Cardiac muscle cell (in vitro differentiated cells and primary cell): ENCODE measurements at regions not wholly inside any gene's neighbourhood (a gene's known extent, or its start where the extent isn't known, plus 50 kb on each side); places are given as distances from the start of the nearest gene placed in this dataset.
"Not testable (repeated sequence)": the region's sequence is repeated elsewhere in the genome, so short reads cannot be mapped to it uniquely, and the experiment has no call there.

ENCODE experiments used
- DNase-seq, 2 donors: peaks; one replicate each; pipeline versions ENCODE4 v3.0.0 to v3.0.0-alpha.2; 2010 to 2017; ENCODE audit warnings: low read depth in 1 of 2, low spot score in 1 of 2
- H3K27ac ChIP-seq: fragments of 200-600 bp; sonication (generic); 2 replicates; pipeline ENCODE4 v1.5.1; 2016
- H3K27me3 ChIP-seq: fragments of 200-600 bp; sonication (generic); 2 replicates; pipeline ENCODE4 v1.6.0; 2016; ENCODE audit warnings: control low read depth
- H3K36me3 ChIP-seq: fragments of 200-600 bp; sonication (generic); 2 replicates; pipeline ENCODE4 v1.5.1; 2016; ENCODE audit warnings: control low read depth
- H3K4me1 ChIP-seq: fragments of 200-600 bp; sonication (generic); 2 replicates; pipeline ENCODE4 v1.8.1; 2017; ENCODE audit warnings: low read depth, mild to moderate bottlenecking, mixed run types
- H3K4me3 ChIP-seq: fragments of 200-600 bp; sonication (generic); 2 replicates; pipeline ENCODE4 v1.5.1; 2016; ENCODE audit warnings: mild to moderate bottlenecking
- H3K9me3 ChIP-seq: fragments of 200-600 bp; sonication (generic); 2 replicates; pipeline ENCODE4 v1.5.1; 2017; ENCODE audit warnings: low read depth, mild to moderate bottlenecking, control low read depth
- CTCF ChIP-seq: IDR thresholded peaks from 2 replicates; pipeline ENCODE4 v1.5.1; 2012; ENCODE audit warnings: low read depth, mild to moderate bottlenecking, low read length

- H3K27me3 ChIP-seq: no peaks in the 10 kb centered on the region
- no peak overlapping the region for H3K4me3 ChIP-seq
- no peaks in the 10 kb centered on the region for H3K4me1 ChIP-seq
- H3K36me3 ChIP-seq: no peaks in the 10 kb centered on the region
- TF ChIP-seq CTCF: no peak
- H3K9me3 ChIP-seq: no peaks in the 10 kb centered on the region
- no peak overlapping the region for H3K27ac ChIP-seq
- DNase-seq: no peak
Observed at GRCh38 chr4:13722649-13723048, 95.1 kb upstream of the BOD1L1 start.

- Histone ChIP-seq H3K9me3 (no peaks in the 10 kb centered on the region), H3K36me3 (no peaks in the 10 kb centered on the region), H3K4me3 (no peak overlapping the region), H3K27me3 (no peaks in the 10 kb centered on the region), H3K4me1 (peaks cover 6% of the 10 kb centered on the region), H3K27ac (no peak overlapping the region)
- no peak for TF ChIP-seq CTCF
- no peak for DNase-seq
Observed at GRCh38 chr4:13728761-13729160, 101.2 kb upstream of the BOD1L1 start.

- TF ChIP-seq CTCF: no peak
- peaks cover 6% of the 10 kb centered on the region for H3K4me1 ChIP-seq
Observed at GRCh38 chr4:13731019-13731418, 103.5 kb upstream of the BOD1L1 start.

GRCh38 chr4:13733817-13734216 is 106.3 kb upstream of the BOD1L1 start:
- Histone ChIP-seq H3K4me3 (no peak overlapping the region), H3K4me1 (peaks cover 6% of the 10 kb centered on the region), H3K27me3 (no peaks in the 10 kb centered on the region), H3K9me3 (no peaks in the 10 kb centered on the region), H3K27ac (no peak overlapping the region), H3K36me3 (no peaks in the 10 kb centered on the region)
- peak in 1 of 2 donors; percentile 21 for DNase-seq
- TF ChIP-seq CTCF: no peak

More at GRCh38 chr4:13731019-13731418, 103.5 kb upstream of the BOD1L1 start:
- Histone ChIP-seq H3K27ac (no peak overlapping the region), H3K9me3 (no peaks in the 10 kb centered on the region), H3K4me3 (no peak overlapping the region), H3K36me3 (no peaks in the 10 kb centered on the region), H3K27me3 (no peaks in the 10 kb centered on the region)
- no peak for DNase-seq

GRCh38 chr4:13750594-13750993 is 123.1 kb upstream of the BOD1L1 start:
- DNase-seq: no peak
- Histone ChIP-seq H3K27me3 (no peaks in the 10 kb centered on the region), H3K4me1 (no peaks in the 10 kb centered on the region), H3K9me3 (no peaks in the 10 kb centered on the region), H3K36me3 (no peaks in the 10 kb centered on the region), H3K4me3 (no peak overlapping the region), H3K27ac (no peak overlapping the region)
- TF ChIP-seq CTCF: no peak

- H3K36me3 ChIP-seq, H3K4me3 ChIP-seq, DNase-seq, H3K4me1 ChIP-seq, H3K9me3 ChIP-seq, H3K27ac ChIP-seq, H3K27me3 ChIP-seq: not testable (repeated sequence)
Observed at GRCh38 chr4:13761581-13761980, 134.1 kb upstream of the BOD1L1 start.
